Endothelial cell of umbilical vein (primary cell): ENCODE measurements at regions not wholly inside any gene's neighbourhood (a gene's known extent, or its start where the extent isn't known, plus 50 kb on each side); places are given as distances from the start of the nearest gene placed in this dataset.

Source experiments
- BruUV-seq: library from RNA; stranded (reverse); fragments of 400-500 nt; replicated peaks from 2 replicates; lab custom pipeline; 2021; lab: Mats Ljungman, UMichigan
- CTCF ChIA-PET: fragments of 300-600, 350-600 bp; sonication (Branson Sonifier 250); formaldehyde crosslinking; loops from one replicate; lab custom pipeline; 2021; ENCODE audit warnings: antibody characterized with exemption, inconsistent platforms; lab: Charles Lee
- POLR2A ChIA-PET: fragments of 300-600, 350-600 bp; sonication (Branson Sonifier 250); formaldehyde crosslinking; loops from one replicate; lab custom pipeline; 2021; ENCODE audit warnings: antibody characterized with exemption, inconsistent platforms; lab: Charles Lee
- DNase-seq: peaks from one replicate; pipeline ENCODE4 v3.0.0-alpha.2; 2011; ENCODE audit warnings: low read depth, low spot score
- FAIRE-seq: peaks from 2 replicates; lab custom pipeline; 2011; peaks lifted over from hg19 to GRCh38; lab: Jason Lieb, UNC
- H2AFZ ChIP-seq: 2 replicates; pipeline ENCODE4 v1.6.0; 2012; ENCODE audit warnings: low read depth, low read length, control low read depth, inconsistent platforms
- H3K27ac ChIP-seq: 2 replicates; pipeline ENCODE4 v1.5.1; 2011; ENCODE audit warnings: low read depth, mild to moderate bottlenecking, control low read depth, low read length, moderate library complexity; ENCODE audit not compliant: insufficient read depth
- H3K27me3 ChIP-seq, 2 experiments: 2 replicates each; pipeline versions ENCODE4 v1.6.0 to v1.6.1; 2011; ENCODE audit warnings: low read length in 2 of 2, mixed read lengths in 1 of 2; ENCODE audit not compliant: control insufficient read depth in 2 of 2, insufficient read depth in 2 of 2
- H3K36me3 ChIP-seq, 2 experiments: 2 replicates in 1 of 2; 3 replicates in 1 of 2; pipeline ENCODE4 v1.5.1; 2011; ENCODE audit warnings: low read length in 2 of 2, mild to moderate bottlenecking in 1 of 2, moderate library complexity in 1 of 2; ENCODE audit not compliant: control insufficient read depth in 2 of 2, insufficient read depth in 2 of 2; ENCODE audit errors: extremely low read depth in 1 of 2
- H3K4me1 ChIP-seq: 3 replicates; pipeline ENCODE4 v1.5.1; 2011; ENCODE audit warnings: mild to moderate bottlenecking, low read length; ENCODE audit not compliant: control insufficient read depth, insufficient read depth; ENCODE audit errors: extremely low read depth
- H3K4me2 ChIP-seq: 2 replicates; pipeline ENCODE4 v1.6.1; 2011; ENCODE audit warnings: low read length, control low read depth, mixed read lengths; ENCODE audit not compliant: insufficient read depth
- H3K4me3 ChIP-seq, 3 experiments: fragments of 200-600 bp in 1 of 3; sonication (generic), shearing (Covaris generic) in 1 of 3; replicated peaks in 1 of 3; 2 replicates each; pipeline ENCODE4 v1.5.1; 2011 to 2016; ENCODE audit warnings: control low read depth in 3 of 3, low read length in 3 of 3, mild to moderate bottlenecking in 2 of 3, inconsistent platforms in 1 of 3, low read depth in 1 of 3, moderate library complexity in 1 of 3; ENCODE audit not compliant: insufficient read depth in 1 of 3
- H3K79me2 ChIP-seq: 2 replicates; pipeline ENCODE4 v1.6.0; 2012; ENCODE audit warnings: low read length, inconsistent platforms; ENCODE audit not compliant: control insufficient read depth, insufficient read depth
- H3K9ac ChIP-seq: replicated peaks from 2 replicates; pipeline ENCODE3; 2011; ENCODE audit warnings: low read length, control low read depth; ENCODE audit not compliant: insufficient read depth; ENCODE audit errors: extremely low read depth
- H3K9me1 ChIP-seq: replicated peaks from 3 replicates; pipeline ENCODE4 v1.6.0; 2011; ENCODE audit warnings: mild to moderate bottlenecking, low read length; ENCODE audit not compliant: control insufficient read depth, insufficient read depth; ENCODE audit errors: extremely low read depth
- H3K9me3 ChIP-seq: replicated peaks from 2 replicates; pipeline ENCODE4 v1.5.1; 2012; ENCODE audit warnings: low read length, inconsistent platforms; ENCODE audit not compliant: control insufficient read depth, insufficient read depth
- H4K20me1 ChIP-seq: replicated peaks from 2 replicates; pipeline ENCODE3; 2011; ENCODE audit warnings: mild to moderate bottlenecking, low read length; ENCODE audit not compliant: control insufficient read depth, insufficient read depth; ENCODE audit errors: extremely low read depth
- EZH2 ChIP-seq: IDR thresholded peaks from 2 replicates; pipeline ENCODE4 v1.6.1; 2012; ENCODE audit warnings: borderline replicate concordance, low read depth, mild to moderate bottlenecking, moderate library complexity, low read length, inconsistent platforms; ENCODE audit not compliant: severe bottlenecking
- FOS ChIP-seq: IDR thresholded peaks from 2 replicates; pipeline ENCODE4 v1.6.1; 2011; ENCODE audit warnings: mild to moderate bottlenecking, low read length, moderate library complexity, borderline replicate concordance; ENCODE audit not compliant: insufficient read depth
- GATA2 ChIP-seq: IDR thresholded peaks from 2 replicates; pipeline ENCODE4 v1.7.0; 2011; ENCODE audit warnings: low read depth, mild to moderate bottlenecking, moderate library complexity, mixed read lengths, low read length; ENCODE audit not compliant: insufficient read length, insufficient read depth
- JUN ChIP-seq: IDR thresholded peaks from 2 replicates; pipeline ENCODE4 v1.6.1; 2011; ENCODE audit warnings: borderline replicate concordance, low read depth; ENCODE audit not compliant: insufficient read length, insufficient read depth
- MYC ChIP-seq: IDR thresholded peaks from one replicate; pipeline ENCODE4 v1.6.1; 2011; ENCODE audit warnings: mild to moderate bottlenecking, low read depth, low read length
- POLR2A ChIP-seq: IDR thresholded peaks from 2 replicates; pipeline ENCODE4 v1.6.1; 2012; ENCODE audit warnings: low read depth, mild to moderate bottlenecking, control low read depth, low read length
- POLR2AphosphoS5 ChIP-seq: IDR thresholded peaks from 2 replicates; pipeline ENCODE4 v1.6.1; 2012; ENCODE audit warnings: low read depth, mild to moderate bottlenecking, control low read depth, low read length, moderate library complexity; ENCODE audit not compliant: insufficient read depth
- dilution Hi-C: fragments of 300-500 bp; cut with MboI; formaldehyde crosslinking; loops from one replicate; pipeline ENCODE4 v1.15.0; 2019; ENCODE audit warnings: low sequenced_read_pairs; ENCODE audit not compliant: extremely low pct_ligation_motif_present
- intact Hi-C: fragments of 100-400 bp; cut with micrococcal nuclease; formaldehyde crosslinking; loops from one replicate; pipeline ENCODE4 v1.10.0; 2022
- TF ChIP-seq, protein P1 (sequence below), 2 donors: IDR thresholded peaks; 1 replicate in 1 of 2; 2 replicates in 1 of 2; pipeline ENCODE4 v1.5.1; 2011; ENCODE audit warnings: low read length in 2 of 2, mild to moderate bottlenecking in 2 of 2, moderate library complexity in 2 of 2, control low read depth in 1 of 2, inconsistent platforms in 1 of 2, low read depth in 1 of 2; ENCODE audit not compliant: insufficient read depth in 1 of 2; ENCODE audit errors: extremely low read depth in 1 of 2
- TF ChIP-seq, protein P2 (sequence below): IDR thresholded peaks from 2 replicates; pipeline ENCODE4 v1.6.1; 2011; ENCODE audit not compliant: insufficient read depth, insufficient read length

GRCh38 chr17:77083531-77083930 lies 57.2 kb upstream of the SEC14L1 start:
- DNase-seq (no peak), FAIRE-seq (no peak)
- BruUV-seq: no TSS peak
- no peak overlapping the region for H3K4me2 ChIP-seq
- no peak overlapping the region for H2AFZ ChIP-seq
- H3K27ac ChIP-seq: no peak overlapping the region
- H3K9ac ChIP-seq: no peak overlapping the region
- no peaks in the 10 kb centered on the region for H4K20me1 ChIP-seq
- TF ChIP-seq POLR2AphosphoS5: no peak
- TF ChIP-seq POLR2A: no peak
- TF ChIP-seq, protein P1, sequence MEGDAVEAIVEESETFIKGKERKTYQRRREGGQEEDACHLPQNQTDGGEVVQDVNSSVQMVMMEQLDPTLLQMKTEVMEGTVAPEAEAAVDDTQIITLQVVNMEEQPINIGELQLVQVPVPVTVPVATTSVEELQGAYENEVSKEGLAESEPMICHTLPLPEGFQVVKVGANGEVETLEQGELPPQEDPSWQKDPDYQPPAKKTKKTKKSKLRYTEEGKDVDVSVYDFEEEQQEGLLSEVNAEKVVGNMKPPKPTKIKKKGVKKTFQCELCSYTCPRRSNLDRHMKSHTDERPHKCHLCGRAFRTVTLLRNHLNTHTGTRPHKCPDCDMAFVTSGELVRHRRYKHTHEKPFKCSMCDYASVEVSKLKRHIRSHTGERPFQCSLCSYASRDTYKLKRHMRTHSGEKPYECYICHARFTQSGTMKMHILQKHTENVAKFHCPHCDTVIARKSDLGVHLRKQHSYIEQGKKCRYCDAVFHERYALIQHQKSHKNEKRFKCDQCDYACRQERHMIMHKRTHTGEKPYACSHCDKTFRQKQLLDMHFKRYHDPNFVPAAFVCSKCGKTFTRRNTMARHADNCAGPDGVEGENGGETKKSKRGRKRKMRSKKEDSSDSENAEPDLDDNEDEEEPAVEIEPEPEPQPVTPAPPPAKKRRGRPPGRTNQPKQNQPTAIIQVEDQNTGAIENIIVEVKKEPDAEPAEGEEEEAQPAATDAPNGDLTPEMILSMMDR (IDR thresholded peaks at IDR 0.05; ENCODE audit: extremely low read depth in 1 of 2, insufficient read depth in 1 of 2, low read depth in 1 of 2, low read length in 2 of 2): no peak
- no peak for TF ChIP-seq EZH2
- no peak for TF ChIP-seq FOS
- TF ChIP-seq, protein P2, sequence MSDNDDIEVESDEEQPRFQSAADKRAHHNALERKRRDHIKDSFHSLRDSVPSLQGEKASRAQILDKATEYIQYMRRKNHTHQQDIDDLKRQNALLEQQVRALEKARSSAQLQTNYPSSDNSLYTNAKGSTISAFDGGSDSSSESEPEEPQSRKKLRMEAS: no peak
- TF ChIP-seq JUN: no peak
- TF ChIP-seq GATA2: no peak
- TF ChIP-seq MYC: no peak
- no peaks in the 10 kb centered on the region for H3K79me2 ChIP-seq
- dilution Hi-C loops: no loop called here
- CTCF ChIA-PET: interaction anchor here (0.8 to 1.2 kb wide), 2 partner anchors 41 to 164 kb away, joined by 4 to 5 read pairs; no protein-coding TSS in a partner anchor
- POLR2A ChIA-PET: no interaction called here
- intact Hi-C loops: no loop called here
- peaks cover 18% of the 10 kb centered on the region for H3K4me1 ChIP-seq
- H3K27me3 ChIP-seq: peaks cover 0 to under 1% of the 10 kb centered on the region in 2 experiments
- H3K4me3 ChIP-seq: no peak overlapping the region
- no peaks in the 10 kb centered on the region for H3K9me1 ChIP-seq
- H3K9me3 ChIP-seq: no peaks in the 10 kb centered on the region
- no peaks in the 10 kb centered on the region for H3K36me3 ChIP-seq
